SK-N-SH (cell line): ENCODE measurements at regions not wholly inside any gene's neighbourhood (a gene's known extent, or its start where the extent isn't known, plus 50 kb on each side); places are given as distances from the start of the nearest gene placed in this dataset.
"Not testable (repeated sequence)": the region's sequence is repeated elsewhere in the genome, so short reads cannot be mapped to it uniquely, and the experiment has no call there.

Source experiments
- CTCF ChIA-PET: fragments of 300-600, 350-600 bp; formaldehyde crosslinking; extraction: SDS; loops from one replicate; lab custom pipeline; 2021; lab: Yijun Ruan, JAX
- POLR2A ChIA-PET: fragments of 350-600 bp; sonication (Branson Sonifier 250); formaldehyde crosslinking; extraction: SDS; loops from one replicate; lab custom pipeline; 2020; ENCODE audit warnings: antibody characterized with exemption, inconsistent platforms; lab: Yijun Ruan, JAX
- DNase-seq: peaks from one replicate; pipeline ENCODE4 v3.0.0; 2012
- H2AFZ ChIP-seq: fragments of 200-600 bp; sonication (generic); 2 replicates; pipeline ENCODE4 v1.8.1; 2016; ENCODE audit warnings: antibody characterized with exemption, mild to moderate bottlenecking, low read depth
- H3F3A ChIP-seq: fragments of 200-600 bp; sonication (generic); replicated peaks from 2 replicates; pipeline ENCODE3; 2016; ENCODE audit warnings: antibody characterized with exemption, mild to moderate bottlenecking; ENCODE audit not compliant: insufficient read depth
- H3K27ac ChIP-seq, 2 experiments: fragments of 200-500 bp in 1 of 2; fragments of 200-600 bp in 1 of 2; sonication (Bioruptor generic) in 1 of 2; sonication (generic), shearing (Covaris generic) in 1 of 2; 2 replicates each; pipeline versions ENCODE4 v1.5.1 to v1.6.1; 2014 to 2016; ENCODE audit warnings: low read depth in 2 of 2, inconsistent platforms in 1 of 2, low read length in 1 of 2, mild to moderate bottlenecking in 1 of 2, mixed read lengths in 1 of 2
- H3K27me3 ChIP-seq: fragments of 200-600 bp; sonication (generic), shearing (Covaris generic); 2 replicates; pipeline ENCODE4 v1.6.1; 2016; ENCODE audit warnings: mixed run types; ENCODE audit not compliant: insufficient read depth
- H3K36me3 ChIP-seq, 2 experiments: fragments of 200-500 bp in 1 of 2; fragments of 200-600 bp in 1 of 2; sonication (Bioruptor generic) in 1 of 2; sonication (generic) in 1 of 2; replicated peaks in 1 of 2; 2 replicates each; pipeline versions ENCODE3 to v1.5.1; 2014 to 2016; ENCODE audit warnings: low read length in 1 of 2, mild to moderate bottlenecking in 1 of 2; ENCODE audit not compliant: insufficient read depth in 2 of 2, control insufficient read depth in 1 of 2
- H3K4me1 ChIP-seq, 2 experiments: fragments of 200-500 bp in 1 of 2; fragments of 200-600 bp in 1 of 2; sonication (Bioruptor generic) in 1 of 2; sonication (generic), shearing (Covaris generic) in 1 of 2; 2 replicates each; pipeline versions ENCODE4 v1.5.1 to v1.6.1; 2014 to 2016; ENCODE audit warnings: low read depth in 1 of 2, low read length in 1 of 2, mixed run types in 1 of 2; ENCODE audit not compliant: insufficient read depth in 2 of 2, control insufficient read depth in 1 of 2
- H3K4me2 ChIP-seq: fragments of 200-600 bp; sonication (generic), shearing (Covaris generic); 2 replicates; pipeline ENCODE4 v1.6.1; 2017; ENCODE audit warnings: mixed run types
- H3K4me3 ChIP-seq, 2 experiments: fragments of 200-500 bp in 1 of 2; fragments of 200-600 bp in 1 of 2; sonication (Bioruptor generic) in 1 of 2; sonication (generic), shearing (Covaris generic) in 1 of 2; 2 replicates each; pipeline versions ENCODE4 v1.5.1 to v1.8.1; 2014 to 2016; ENCODE audit warnings: low read depth in 2 of 2, inconsistent platforms in 1 of 2, low read length in 1 of 2, mild to moderate bottlenecking in 1 of 2, mixed read lengths in 1 of 2, moderate library complexity in 1 of 2
- H3K79me2 ChIP-seq: fragments of 200-600 bp; sonication (generic); 2 replicates; pipeline ENCODE4 v1.8.1; 2017; ENCODE audit warnings: mild to moderate bottlenecking; ENCODE audit not compliant: insufficient read depth
- H3K9ac ChIP-seq: fragments of 200-600 bp; sonication (generic); 2 replicates; pipeline ENCODE4 v1.6.1; 2017; ENCODE audit warnings: mixed run types
- H3K9me2 ChIP-seq: fragments of 200-600 bp; sonication (generic); 2 replicates; pipeline ENCODE4 v1.6.1; 2017; ENCODE audit warnings: mixed run types
- H3K9me3 ChIP-seq: fragments of 200-600 bp; sonication (generic); 2 replicates; pipeline ENCODE4 v1.6.1; 2017; ENCODE audit warnings: mixed run types, mild to moderate bottlenecking, moderate library complexity
- H4K20me1 ChIP-seq: fragments of 200-600 bp; sonication (generic); 2 replicates; pipeline ENCODE4 v1.6.1; 2017; ENCODE audit warnings: mild to moderate bottlenecking, mixed run types; ENCODE audit not compliant: insufficient read depth
- CHD2 ChIP-seq: fragments of 150-350 bp; IDR thresholded peaks from 2 replicates; pipeline ENCODE4 v1.6.1; 2018; ENCODE audit warnings: low read length; ENCODE audit not compliant: partially characterized antibody
- EZH2phosphoT487 ChIP-seq: fragments of 200-600 bp; sonication (generic); IDR thresholded peaks from 2 replicates; pipeline ENCODE4 v1.6.1; 2017; ENCODE audit warnings: low read depth, mixed run types, mild to moderate bottlenecking, antibody characterized with exemption, moderate library complexity, borderline replicate concordance
- FOSL2 ChIP-seq: IDR thresholded peaks from 2 replicates; pipeline ENCODE4 v1.4.0; 2012; ENCODE audit warnings: low read depth, mild to moderate bottlenecking, moderate library complexity, borderline replicate concordance
- GATA2 ChIP-seq: sonication (generic); formaldehyde crosslinking; IDR thresholded peaks from 2 replicates; pipeline ENCODE4 v1.5.0; 2020; ENCODE audit warnings: mild to moderate bottlenecking, missing genetic modification reagents
- MXI1 ChIP-seq: IDR thresholded peaks from 2 replicates; pipeline ENCODE4 v1.6.1; 2012; ENCODE audit warnings: mild to moderate bottlenecking, low read depth, low read length, improper control_type of control experiment
- NFIC ChIP-seq: IDR thresholded peaks from 2 replicates; pipeline ENCODE4 v1.4.0; 2012; ENCODE audit warnings: borderline replicate concordance
- NRF1 ChIP-seq: IDR thresholded peaks from 2 replicates; pipeline ENCODE4 v1.6.1; 2012; ENCODE audit warnings: low read depth, mild to moderate bottlenecking, low read length
- RAD21 ChIP-seq: IDR thresholded peaks from 2 replicates; pipeline ENCODE4 v1.6.1; 2012; ENCODE audit warnings: mild to moderate bottlenecking, low read length
- RFX5 ChIP-seq: IDR thresholded peaks from 2 replicates; pipeline ENCODE4 v1.6.1; 2012; ENCODE audit warnings: mild to moderate bottlenecking, improper control_type of control experiment, low read length
- SIN3A ChIP-seq: IDR thresholded peaks from 2 replicates; pipeline ENCODE4 v1.6.1; 2012; ENCODE audit warnings: low read depth, mild to moderate bottlenecking, low read length, moderate library complexity, borderline replicate concordance
- TAF1 ChIP-seq: IDR thresholded peaks from 2 replicates; pipeline ENCODE4 v1.6.1; 2012; ENCODE audit warnings: low read depth, mild to moderate bottlenecking, low read length, moderate library complexity, borderline replicate concordance
- TCF12 ChIP-seq: IDR thresholded peaks from 2 replicates; pipeline ENCODE4 v1.4.0; 2012
- YY1 ChIP-seq: IDR thresholded peaks from 2 replicates; pipeline ENCODE4 v1.4.0; 2012; ENCODE audit warnings: low read depth, mild to moderate bottlenecking
- WGBS: methylation state at CpG from one replicate; pipeline ENCODE4 v1.1.6; 2017; ENCODE audit warnings: low lambda C conversion rate; 5-methylcytosine and 5-hydroxymethylcytosine counted together
- TF ChIP-seq, protein P1 (sequence below): IDR thresholded peaks from 2 replicates; pipeline ENCODE4 v1.4.0; 2012; ENCODE audit warnings: low read depth, borderline replicate concordance
- TF ChIP-seq, protein P2 (sequence below): IDR thresholded peaks from 2 replicates; pipeline ENCODE4 v1.4.0; 2012; ENCODE audit warnings: low read depth
- TF ChIP-seq, protein P3 (sequence below): IDR thresholded peaks from 2 replicates; pipeline ENCODE4 v1.4.0; 2012; ENCODE audit warnings: low read depth, borderline replicate concordance
- TF ChIP-seq, protein P4 (sequence below): fragments of 150-350 bp; IDR thresholded peaks from 2 replicates; pipeline ENCODE4 v1.6.1; 2016; ENCODE audit warnings: mild to moderate bottlenecking, low read depth, low read length

DNA sequence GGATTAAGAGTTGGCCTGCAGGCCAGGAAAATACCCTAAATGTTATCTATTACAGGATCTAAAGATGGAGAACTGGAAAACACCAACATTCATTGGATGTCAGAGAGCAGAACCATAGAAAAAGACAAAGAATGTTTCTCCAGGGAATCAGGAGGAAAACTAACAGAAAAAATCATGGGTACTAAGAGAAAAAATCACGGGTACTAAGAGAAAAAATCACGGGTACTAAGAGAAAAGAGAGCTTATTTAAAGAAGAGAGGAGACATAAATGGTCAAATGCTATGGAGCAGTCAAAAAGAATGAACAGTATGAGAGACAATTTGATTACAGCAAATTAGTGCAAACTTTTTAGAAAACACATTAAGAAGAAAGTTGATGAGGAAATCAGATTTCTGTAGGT, 73.8 kb upstream of the SERBP1 start:
- ChIA-PET CTCF (interaction anchor here (1.0 to 4.8 kb wide), 4 partner anchors 158 to 484 kb away, joined by 3 to 125 read pairs (median 44); no protein-coding TSS in a partner anchor), POLR2A (no interaction called here)
- no peaks in the 10 kb centered on the region for H3K79me2 ChIP-seq
- H3F3A ChIP-seq, result no peaks in the 10 kb centered on the region
- no peaks in the 10 kb centered on the region for H4K20me1 ChIP-seq
- 45% methylated on average over 2 of the region's 2 CpGs for WGBS
- no peak for DNase-seq
- H3K9ac ChIP-seq, result no peak overlapping the region
- no peaks in the 10 kb centered on the region for H3K36me3 ChIP-seq
- no peak overlapping the region for H3K4me2 ChIP-seq
- no peaks in the 10 kb centered on the region for H3K9me2 ChIP-seq
- no peaks in the 10 kb centered on the region; the same call in 1 of the 2 replicates for H3K27me3 ChIP-seq
- TF ChIP-seq, protein P1, sequence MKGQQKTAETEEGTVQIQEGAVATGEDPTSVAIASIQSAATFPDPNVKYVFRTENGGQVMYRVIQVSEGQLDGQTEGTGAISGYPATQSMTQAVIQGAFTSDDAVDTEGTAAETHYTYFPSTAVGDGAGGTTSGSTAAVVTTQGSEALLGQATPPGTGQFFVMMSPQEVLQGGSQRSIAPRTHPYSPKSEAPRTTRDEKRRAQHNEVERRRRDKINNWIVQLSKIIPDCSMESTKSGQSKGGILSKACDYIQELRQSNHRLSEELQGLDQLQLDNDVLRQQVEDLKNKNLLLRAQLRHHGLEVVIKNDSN, result no peak
- TF ChIP-seq, protein P2, sequence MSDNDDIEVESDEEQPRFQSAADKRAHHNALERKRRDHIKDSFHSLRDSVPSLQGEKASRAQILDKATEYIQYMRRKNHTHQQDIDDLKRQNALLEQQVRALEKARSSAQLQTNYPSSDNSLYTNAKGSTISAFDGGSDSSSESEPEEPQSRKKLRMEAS, result no peak
- no peak for TF ChIP-seq TCF12
- TF ChIP-seq NRF1, result no peak
- TF ChIP-seq FOSL2, result no peak
- TF ChIP-seq RAD21, result no peak
- no peak for TF ChIP-seq EZH2phosphoT487
- TF ChIP-seq GATA2 (CRISPR knock-in tag), result no peak
- no peak for TF ChIP-seq CHD2
- TF ChIP-seq RFX5, result no peak
- no peak overlapping the region for H2AFZ ChIP-seq
- no peaks in the 10 kb centered on the region for H3K9me3 ChIP-seq
- H3K4me3 ChIP-seq, result no peak overlapping the region
- H3K4me1 ChIP-seq, result peaks cover 0 to 3% of the 10 kb centered on the region in 2 experiments; a peak in 1 of 4 replicates
- no peak overlapping the region for H3K27ac ChIP-seq

DNA sequence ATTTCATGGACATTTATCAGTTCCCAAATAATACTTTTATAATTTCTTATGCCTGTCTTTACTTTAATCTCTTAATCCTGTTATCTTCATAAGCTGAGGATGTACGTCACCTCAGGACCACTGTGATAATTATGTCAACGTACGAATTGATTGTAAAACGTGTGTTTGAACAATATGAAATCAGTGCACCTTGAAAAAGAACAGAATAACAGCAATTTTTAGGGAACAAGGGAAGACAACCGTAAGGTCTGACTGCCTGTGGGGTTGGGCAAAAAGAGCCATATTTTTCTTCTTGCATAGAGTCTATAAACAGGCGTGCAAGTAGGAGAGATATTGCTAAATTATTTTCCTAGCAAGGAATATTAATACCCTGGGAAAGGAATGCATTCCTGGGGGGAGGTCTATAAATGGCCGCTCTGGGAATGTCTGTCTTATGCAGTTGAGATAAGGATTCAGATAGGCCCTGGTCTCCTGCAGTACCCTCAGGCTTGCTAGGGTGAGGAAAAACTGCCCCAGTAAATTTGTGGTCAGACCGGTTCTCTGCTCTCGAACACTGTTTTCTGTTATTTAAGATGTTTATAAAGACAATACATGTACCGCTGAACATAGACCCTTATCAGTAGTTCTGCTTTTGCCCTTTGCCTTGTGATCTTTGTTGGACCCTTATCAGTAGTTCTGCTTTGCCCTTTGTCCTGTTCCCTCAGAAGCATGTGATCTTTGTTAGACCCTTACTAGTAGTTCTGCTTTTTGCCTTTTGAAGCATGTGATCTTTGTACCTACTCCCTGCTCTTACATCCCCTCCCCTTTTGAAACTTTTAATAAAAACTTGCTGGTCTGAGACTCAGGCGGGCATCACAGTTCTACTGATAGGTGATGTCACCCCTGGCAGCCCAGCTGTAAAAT, 83.4 kb upstream of the SERBP1 start:
- POLR2A ChIA-PET, H3K4me2 ChIP-seq, H2AFZ ChIP-seq, H3K9me3 ChIP-seq, H4K20me1 ChIP-seq, H3K4me3 ChIP-seq, H3K27me3 ChIP-seq, H3K9me2 ChIP-seq, H3K27ac ChIP-seq, H3F3A ChIP-seq, H3K79me2 ChIP-seq, H3K36me3 ChIP-seq, DNase-seq, H3K9ac ChIP-seq, H3K4me1 ChIP-seq: not testable (repeated sequence)
- CTCF ChIA-PET, result interaction anchor here (1.0 to 4.3 kb wide), 3 partner anchors 13 to 246 kb away, joined by 3 to 21 read pairs (median 7); no protein-coding TSS in a partner anchor
- 63% methylated on average over 11 of the region's 11 CpGs for WGBS

DNA sequence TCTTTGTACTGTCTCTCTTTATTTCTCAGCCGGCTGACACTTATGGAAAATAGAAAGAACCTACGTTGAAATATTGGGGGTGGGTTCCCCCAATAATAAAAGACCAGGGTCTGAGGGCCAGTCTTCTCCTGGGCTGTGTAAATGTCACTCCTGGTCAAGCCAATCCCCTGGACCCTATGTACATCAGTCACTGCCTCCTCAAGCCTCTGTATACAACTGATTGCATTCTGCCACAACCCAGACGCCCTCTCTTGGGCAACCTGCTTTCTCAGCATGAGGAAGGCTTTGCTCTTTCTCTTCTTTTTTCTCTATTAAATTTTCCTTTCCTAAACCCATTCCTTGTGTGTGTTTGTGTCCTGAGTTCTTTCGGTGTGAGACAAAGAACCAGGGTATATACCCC, 84.1 kb upstream of the SERBP1 start:
- Histone ChIP-seq H3K4me2 (no peak overlapping the region), H4K20me1 (no peaks in the 10 kb centered on the region), H3K4me3 (no peak overlapping the region), H3K9me3 (no peaks in the 10 kb centered on the region), H3K36me3 (no peaks in the 10 kb centered on the region), H3K9me2 (no peaks in the 10 kb centered on the region), H2AFZ (no peak overlapping the region), H3K79me2 (no peaks in the 10 kb centered on the region), H3F3A (no peaks in the 10 kb centered on the region), H3K27me3 (no peaks in the 10 kb centered on the region), H3K27ac (no peak overlapping the region), H3K9ac (no peak overlapping the region), H3K4me1 (no peaks in the 10 kb centered on the region)
- ChIA-PET CTCF (no interaction called here), POLR2A (no interaction called here)
- no peak for DNase-seq
- 52% methylated on average over 4 of the region's 4 CpGs for WGBS
- TF ChIP-seq NFIC (no peak), TAF1 (no peak), YY1 (no peak), MXI1 (no peak), SIN3A (no peak), RFX5 (no peak)
- TF ChIP-seq, protein P3, sequence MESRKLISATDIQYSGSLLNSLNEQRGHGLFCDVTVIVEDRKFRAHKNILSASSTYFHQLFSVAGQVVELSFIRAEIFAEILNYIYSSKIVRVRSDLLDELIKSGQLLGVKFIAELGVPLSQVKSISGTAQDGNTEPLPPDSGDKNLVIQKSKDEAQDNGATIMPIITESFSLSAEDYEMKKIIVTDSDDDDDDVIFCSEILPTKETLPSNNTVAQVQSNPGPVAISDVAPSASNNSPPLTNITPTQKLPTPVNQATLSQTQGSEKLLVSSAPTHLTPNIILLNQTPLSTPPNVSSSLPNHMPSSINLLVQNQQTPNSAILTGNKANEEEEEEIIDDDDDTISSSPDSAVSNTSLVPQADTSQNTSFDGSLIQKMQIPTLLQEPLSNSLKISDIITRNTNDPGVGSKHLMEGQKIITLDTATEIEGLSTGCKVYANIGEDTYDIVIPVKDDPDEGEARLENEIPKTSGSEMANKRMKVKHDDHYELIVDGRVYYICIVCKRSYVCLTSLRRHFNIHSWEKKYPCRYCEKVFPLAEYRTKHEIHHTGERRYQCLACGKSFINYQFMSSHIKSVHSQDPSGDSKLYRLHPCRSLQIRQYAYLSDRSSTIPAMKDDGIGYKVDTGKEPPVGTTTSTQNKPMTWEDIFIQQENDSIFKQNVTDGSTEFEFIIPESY, result no peak
- TF ChIP-seq, protein P4, sequence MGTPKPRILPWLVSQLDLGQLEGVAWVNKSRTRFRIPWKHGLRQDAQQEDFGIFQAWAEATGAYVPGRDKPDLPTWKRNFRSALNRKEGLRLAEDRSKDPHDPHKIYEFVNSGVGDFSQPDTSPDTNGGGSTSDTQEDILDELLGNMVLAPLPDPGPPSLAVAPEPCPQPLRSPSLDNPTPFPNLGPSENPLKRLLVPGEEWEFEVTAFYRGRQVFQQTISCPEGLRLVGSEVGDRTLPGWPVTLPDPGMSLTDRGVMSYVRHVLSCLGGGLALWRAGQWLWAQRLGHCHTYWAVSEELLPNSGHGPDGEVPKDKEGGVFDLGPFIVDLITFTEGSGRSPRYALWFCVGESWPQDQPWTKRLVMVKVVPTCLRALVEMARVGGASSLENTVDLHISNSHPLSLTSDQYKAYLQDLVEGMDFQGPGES, result no peak
